Activated CD8-positive, alpha-beta T cell treated with anti-CD3 and anti-CD28 coated beads for 36 hours (primary cell): ENCODE measurements at regions not wholly inside any gene's neighbourhood (a gene's known extent, or its start where the extent isn't known, plus 50 kb on each side); places are given as distances from the start of the nearest gene placed in this dataset.

ENCODE experiments used
- ATAC-seq: fragments of 200-7000 bp; cut with Tn5 transposase; one replicate; pipeline ENCODE4 v1.10.0; 2021; ENCODE audit warnings: mild to moderate bottlenecking, moderate library complexity
- CTCF ChIA-PET: fragments of 350-600 bp; sonication (Branson Sonifier 250); formaldehyde crosslinking; loops from one replicate; lab custom pipeline; 2021; ENCODE audit warnings: antibody characterized with exemption; lab: Charles Lee
- POLR2A ChIA-PET: fragments of 350-600 bp; sonication (Branson Sonifier 250); formaldehyde crosslinking; loops from one replicate; lab custom pipeline; 2021; ENCODE audit warnings: antibody characterized with exemption; lab: Charles Lee
- DNase-seq: peaks from one replicate; pipeline ENCODE4 v3.0.0-alpha.2; 2020
- H3K27ac Mint-ChIP-seq: one replicate; pipeline ENCODE4 v1.8.0; 2021; ENCODE audit warnings: mild to moderate bottlenecking, mixed read lengths
- H3K27me3 Mint-ChIP-seq: one replicate; pipeline ENCODE4 v1.8.0; 2021; ENCODE audit warnings: mixed read lengths
- H3K36me3 Mint-ChIP-seq: one replicate; pipeline ENCODE4 v1.8.0; 2021; ENCODE audit warnings: low read depth, mixed read lengths
- H3K4me1 Mint-ChIP-seq: one replicate; pipeline ENCODE4 v1.8.0; 2021; ENCODE audit warnings: low read depth, mixed read lengths
- H3K4me3 Mint-ChIP-seq: one replicate; pipeline ENCODE4 v1.8.0; 2021; ENCODE audit warnings: mild to moderate bottlenecking, moderate library complexity, mixed read lengths
- H3K9me3 Mint-ChIP-seq: one replicate; pipeline ENCODE4 v1.8.0; 2021; ENCODE audit warnings: mixed read lengths
- intact Hi-C: fragments of 100-400 bp; cut with micrococcal nuclease; formaldehyde crosslinking; loops from one replicate; pipeline ENCODE4 v1.10.0; 2022
- TF ChIP-seq, protein P1 (sequence below): fragments of 200-600 bp; IDR thresholded peaks from one replicate; pipeline ENCODE4 v1.8.0; 2022; ENCODE audit warnings: antibody characterized with exemption, mild to moderate bottlenecking

DNA sequence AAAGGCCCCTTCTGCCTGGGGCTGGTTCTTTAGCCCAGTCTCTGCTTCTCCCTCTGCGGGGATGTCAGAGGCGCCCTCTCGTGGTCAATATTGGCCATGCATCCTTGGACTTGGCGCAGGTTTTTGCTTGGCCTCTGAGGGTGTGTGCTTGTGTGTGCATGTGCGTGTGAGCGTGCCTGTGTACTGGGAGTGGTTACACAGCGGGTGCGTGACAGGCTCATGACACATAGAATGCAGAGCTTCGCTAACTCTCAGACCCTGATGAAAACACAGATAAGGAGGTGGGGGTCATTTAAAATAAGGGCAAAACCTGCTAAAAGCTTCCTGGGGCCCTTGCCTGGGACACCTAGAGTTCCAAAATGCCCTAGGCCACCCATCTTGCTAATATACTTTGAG is 160.9 kb downstream of the SMAD6 start:
- Mint-ChIP-seq H3K36me3 (no peaks in the 10 kb centered on the region), H3K4me1 (no peaks in the 10 kb centered on the region), H3K4me3 (no peak overlapping the region), H3K9me3 (no peaks in the 10 kb centered on the region), H3K27me3 (peaks cover 16% of the 10 kb centered on the region), H3K27ac (no peak overlapping the region)
- ATAC-seq = peak; percentile 98
- ChIA-PET CTCF (interaction anchor here (0.5 to 2.6 kb wide), 8 partner anchors 11 to 257 kb away, joined by 3 to 25 read pairs (median 3); no protein-coding TSS in a partner anchor), POLR2A (no interaction called here)
- DNase-seq = peak; percentile 88
- TF ChIP-seq, protein P1, sequence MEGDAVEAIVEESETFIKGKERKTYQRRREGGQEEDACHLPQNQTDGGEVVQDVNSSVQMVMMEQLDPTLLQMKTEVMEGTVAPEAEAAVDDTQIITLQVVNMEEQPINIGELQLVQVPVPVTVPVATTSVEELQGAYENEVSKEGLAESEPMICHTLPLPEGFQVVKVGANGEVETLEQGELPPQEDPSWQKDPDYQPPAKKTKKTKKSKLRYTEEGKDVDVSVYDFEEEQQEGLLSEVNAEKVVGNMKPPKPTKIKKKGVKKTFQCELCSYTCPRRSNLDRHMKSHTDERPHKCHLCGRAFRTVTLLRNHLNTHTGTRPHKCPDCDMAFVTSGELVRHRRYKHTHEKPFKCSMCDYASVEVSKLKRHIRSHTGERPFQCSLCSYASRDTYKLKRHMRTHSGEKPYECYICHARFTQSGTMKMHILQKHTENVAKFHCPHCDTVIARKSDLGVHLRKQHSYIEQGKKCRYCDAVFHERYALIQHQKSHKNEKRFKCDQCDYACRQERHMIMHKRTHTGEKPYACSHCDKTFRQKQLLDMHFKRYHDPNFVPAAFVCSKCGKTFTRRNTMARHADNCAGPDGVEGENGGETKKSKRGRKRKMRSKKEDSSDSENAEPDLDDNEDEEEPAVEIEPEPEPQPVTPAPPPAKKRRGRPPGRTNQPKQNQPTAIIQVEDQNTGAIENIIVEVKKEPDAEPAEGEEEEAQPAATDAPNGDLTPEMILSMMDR = peak; percentile 83
- intact Hi-C loops = no loop called here

DNA sequence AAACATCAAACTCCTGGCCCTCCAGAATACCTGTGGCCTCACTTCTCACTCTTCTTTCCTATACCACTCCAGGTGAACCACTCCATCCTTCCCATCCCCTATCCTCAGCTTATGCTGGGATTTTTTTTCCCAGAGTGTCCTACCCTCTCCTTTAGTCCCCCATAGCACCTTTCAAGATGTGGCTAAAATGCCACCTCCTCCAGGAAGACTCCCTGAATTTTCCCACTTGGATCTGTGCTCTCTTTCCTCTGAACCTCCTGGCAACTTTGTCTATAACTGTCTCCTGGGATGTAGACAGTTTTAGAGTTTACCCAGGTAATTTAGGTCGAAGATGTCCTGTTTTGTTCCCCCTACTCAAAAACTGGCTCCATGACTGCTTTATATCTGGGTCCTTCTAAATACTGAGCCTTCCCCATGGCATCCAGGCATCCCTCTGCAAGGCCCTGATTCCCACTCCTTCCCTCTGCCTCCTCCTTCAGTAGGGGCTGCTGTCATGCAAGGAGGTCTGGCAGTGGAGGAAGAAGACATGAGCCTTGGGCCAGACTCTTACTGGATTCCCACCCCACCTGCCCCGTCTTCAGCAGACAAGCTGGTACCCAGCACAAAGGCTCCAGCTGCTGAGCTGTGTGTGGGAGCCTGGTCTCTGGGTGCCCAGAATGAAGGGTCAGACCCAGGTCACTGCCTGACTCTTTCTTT is 161.5 kb downstream of the SMAD6 start:
- no peak overlapping the region for H3K27ac Mint-ChIP-seq

DNA sequence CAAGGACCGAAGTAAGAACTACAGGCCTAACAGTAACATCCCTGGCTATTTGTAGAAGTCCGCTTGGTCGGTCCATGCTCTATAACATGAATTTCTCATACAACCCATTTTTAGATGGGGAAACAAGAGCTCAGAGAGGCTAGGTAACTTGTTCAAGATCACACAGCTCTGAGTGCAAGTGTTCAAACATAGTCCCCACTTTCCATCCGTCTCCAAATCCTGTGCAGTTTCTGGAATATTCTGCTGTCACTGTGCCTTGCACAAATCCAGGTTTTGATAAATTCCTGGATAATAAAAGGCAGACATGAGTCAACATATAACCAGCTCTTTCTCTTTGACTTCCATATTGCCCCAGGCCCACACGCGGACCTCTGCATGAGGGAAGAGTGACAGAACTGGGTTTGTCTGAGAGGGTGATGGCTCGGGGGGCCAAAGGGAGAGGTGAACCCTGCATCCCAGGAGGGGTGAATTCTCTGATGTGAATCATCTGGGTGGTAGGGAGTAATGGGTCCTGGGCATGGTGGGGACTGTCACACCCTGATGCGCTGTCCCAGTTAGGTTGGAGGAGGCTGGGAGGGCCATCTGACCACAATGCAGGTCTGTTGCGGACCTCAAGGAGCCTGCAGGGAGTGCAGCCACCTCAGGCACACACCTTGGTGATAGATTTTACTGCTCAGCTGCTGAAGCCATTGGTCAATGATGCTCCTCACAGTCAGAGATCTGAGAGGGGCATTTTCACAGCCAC is 162.2 kb downstream of the SMAD6 start:
- intact Hi-C loops = no loop called here
- ATAC-seq (no peak), DNase-seq (no peak)
- Mint-ChIP-seq H3K4me1 (no peaks in the 10 kb centered on the region), H3K36me3 (no peaks in the 10 kb centered on the region), H3K27me3 (peaks cover 25% of the 10 kb centered on the region), H3K4me3 (no peak overlapping the region), H3K27ac (no peak overlapping the region), H3K9me3 (no peaks in the 10 kb centered on the region)
- TF ChIP-seq, protein P1 = no peak
- ChIA-PET POLR2A (no interaction called here), CTCF (interaction anchor here (0.6 to 2.6 kb wide), 5 partner anchors 12 to 244 kb away, joined by 3 to 25 read pairs (median 3); no protein-coding TSS in a partner anchor)

More for the DNA sequence above, 161.5 kb downstream of the SMAD6 start:
- intact Hi-C loops = no loop called here
- no peak for DNase-seq
- Mint-ChIP-seq H3K27me3 (peaks cover 19% of the 10 kb centered on the region), H3K4me1 (no peaks in the 10 kb centered on the region), H3K9me3 (no peaks in the 10 kb centered on the region), H3K36me3 (no peaks in the 10 kb centered on the region), H3K4me3 (no peak overlapping the region)
- TF ChIP-seq, protein P1 = no peak
- CTCF ChIA-PET = interaction anchor here (0.5 to 2.6 kb wide), 8 partner anchors 11 to 258 kb away, joined by 3 to 25 read pairs (median 3); no protein-coding TSS in a partner anchor
- POLR2A ChIA-PET = no interaction called here
- ATAC-seq = no peak

DNA sequence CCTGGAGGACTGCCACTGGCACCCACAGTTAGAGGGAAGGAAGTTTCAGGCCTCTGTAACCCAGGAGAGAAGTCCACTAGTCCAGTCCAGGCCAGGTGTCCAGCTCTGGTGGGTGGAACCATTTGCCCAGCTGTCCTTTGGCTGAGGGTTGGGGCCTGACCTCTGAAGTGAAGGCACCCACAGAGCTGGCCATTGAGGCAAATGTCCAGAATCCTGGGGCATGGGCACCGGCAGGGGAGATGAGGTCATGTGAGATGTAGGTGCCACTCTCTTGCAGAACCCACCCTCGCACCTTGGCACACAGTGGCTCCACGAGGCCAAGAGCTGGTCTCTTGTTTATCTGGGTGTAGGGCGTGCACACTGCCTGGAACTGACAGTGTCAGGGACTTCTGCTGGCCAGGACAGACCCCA is 162.8 kb downstream of the SMAD6 start:
- Mint-ChIP-seq H3K36me3 (no peaks in the 10 kb centered on the region), H3K9me3 (no peaks in the 10 kb centered on the region), H3K4me3 (no peak overlapping the region), H3K4me1 (no peaks in the 10 kb centered on the region), H3K27me3 (peaks cover 29% of the 10 kb centered on the region), H3K27ac (no peak overlapping the region)
- CTCF ChIA-PET = interaction anchor here (0.8 to 2.6 kb wide), 3 partner anchors 11 to 38 kb away, joined by 3 to 25 read pairs (median 4); no protein-coding TSS in a partner anchor
- intact Hi-C loops = no loop called here
- POLR2A ChIA-PET = no interaction called here
- ATAC-seq = no peak
- TF ChIP-seq, protein P1 = no peak
- no peak for DNase-seq
